Skeletal muscle cell (primary cell): ENCODE measurements at regions not wholly inside any gene's neighbourhood (a gene's known extent, or its start where the extent isn't known, plus 50 kb on each side); places are given as distances from the start of the nearest gene placed in this dataset.

Experiments used
- DNase-seq: peaks from one replicate; pipeline ENCODE4 v3.0.0-alpha.2; 2010; ENCODE audit warnings: low read depth
- H3K4me3 ChIP-seq: 2 replicates; pipeline ENCODE4 v1.5.1; 2011; ENCODE audit warnings: low read depth, mild to moderate bottlenecking, control low read depth, low read length, moderate library complexity

- DNase-seq, result no peak
- H3K4me3 ChIP-seq, result no peak overlapping the region
Observed at GRCh38 chr5:72020161-72020983, 86.9 kb upstream of the MAP1B start.

- no peak overlapping the region for H3K4me3 ChIP-seq
- no peak for DNase-seq
Observed at GRCh38 chr5:72021651-72022357, 85.5 kb upstream of the MAP1B start.

GRCh38 chr5:72028382-72028781 is 78.9 kb upstream of the MAP1B start:
- H3K4me3 ChIP-seq, result no peak overlapping the region
- no peak for DNase-seq

GRCh38 chr5:72030237-72030636 is 77.0 kb upstream of the MAP1B start:
- H3K4me3 ChIP-seq, result no peak overlapping the region
- DNase-seq, result no peak

GRCh38 chr5:72032788-72033187 is 74.5 kb upstream of the MAP1B start:
- no peak for DNase-seq
- no peak overlapping the region for H3K4me3 ChIP-seq

- no peak overlapping the region for H3K4me3 ChIP-seq
- no peak for DNase-seq
Observed at GRCh38 chr5:72034770-72035169, 72.5 kb upstream of the MAP1B start.

- no peak for DNase-seq
- no peak overlapping the region for H3K4me3 ChIP-seq
Observed at GRCh38 chr5:72035831-72036230, 71.4 kb upstream of the MAP1B start.

- H3K4me3 ChIP-seq, result no peak overlapping the region
- DNase-seq, result no peak
Observed at GRCh38 chr5:72036951-72037350, 70.3 kb upstream of the MAP1B start.

GRCh38 chr5:72040513-72040912 is 66.8 kb upstream of the MAP1B start:
- DNase-seq, result no peak
- H3K4me3 ChIP-seq, result no peak overlapping the region

GRCh38 chr5:72041654-72042053 is 65.6 kb upstream of the MAP1B start:
- no peak for DNase-seq
- H3K4me3 ChIP-seq, result no peak overlapping the region

GRCh38 chr5:72042097-72042496 is 65.2 kb upstream of the MAP1B start:
- no peak overlapping the region for H3K4me3 ChIP-seq
- no peak for DNase-seq

- H3K4me3 ChIP-seq, result no peak overlapping the region
- DNase-seq, result no peak
Observed at GRCh38 chr5:72045692-72046091, 61.6 kb upstream of the MAP1B start.

GRCh38 chr5:72046106-72046505 is 61.2 kb upstream of the MAP1B start:
- no peak for DNase-seq
- H3K4me3 ChIP-seq, result no peak overlapping the region

- no peak for DNase-seq
- H3K4me3 ChIP-seq, result no peak overlapping the region
Observed at GRCh38 chr5:72055636-72056035, 51.6 kb upstream of the MAP1B start.
